OCI-LY3 (cell line): ENCODE measurements at regions not wholly inside any gene's neighbourhood (a gene's known extent, or its start where the extent isn't known, plus 50 kb on each side); places are given as distances from the start of the nearest gene placed in this dataset.

ENCODE experiments used
- CTCF ChIP-seq: fragments of 200-600, 300-600 bp; sonication (generic); IDR thresholded peaks from 2 replicates; pipeline ENCODE4 v1.5.1; 2014; ENCODE audit warnings: antibody characterized with exemption, low read length, low read depth
- EZH2phosphoT487 ChIP-seq: fragments of 200-600 bp; shearing (Covaris generic); IDR thresholded peaks from 2 replicates; pipeline ENCODE4 v1.6.1; 2018; ENCODE audit warnings: antibody characterized with exemption, mixed run types, low read depth

- TF ChIP-seq CTCF: no peak
- no peak for TF ChIP-seq EZH2phosphoT487
Measured at GRCh38 chr9:135224921-135225541, 137.6 kb downstream of the OLFM1 start.
